Hematopoietic multipotent progenitor cell (in vitro differentiated cells): ENCODE measurements at regions not wholly inside any gene's neighbourhood (a gene's known extent, or its start where the extent isn't known, plus 50 kb on each side); places are given as distances from the start of the nearest gene placed in this dataset.
A peak's percentile ranks its signal among the peaks of the same experiment; 100 is the strongest.

Source experiments
- DNase-seq, 3 donors: peaks; one replicate each; pipeline ENCODE4 v3.0.0-alpha.2; 2011 to 2015; ENCODE audit warnings: low read depth in 2 of 3, low spot score in 2 of 3

DNA sequence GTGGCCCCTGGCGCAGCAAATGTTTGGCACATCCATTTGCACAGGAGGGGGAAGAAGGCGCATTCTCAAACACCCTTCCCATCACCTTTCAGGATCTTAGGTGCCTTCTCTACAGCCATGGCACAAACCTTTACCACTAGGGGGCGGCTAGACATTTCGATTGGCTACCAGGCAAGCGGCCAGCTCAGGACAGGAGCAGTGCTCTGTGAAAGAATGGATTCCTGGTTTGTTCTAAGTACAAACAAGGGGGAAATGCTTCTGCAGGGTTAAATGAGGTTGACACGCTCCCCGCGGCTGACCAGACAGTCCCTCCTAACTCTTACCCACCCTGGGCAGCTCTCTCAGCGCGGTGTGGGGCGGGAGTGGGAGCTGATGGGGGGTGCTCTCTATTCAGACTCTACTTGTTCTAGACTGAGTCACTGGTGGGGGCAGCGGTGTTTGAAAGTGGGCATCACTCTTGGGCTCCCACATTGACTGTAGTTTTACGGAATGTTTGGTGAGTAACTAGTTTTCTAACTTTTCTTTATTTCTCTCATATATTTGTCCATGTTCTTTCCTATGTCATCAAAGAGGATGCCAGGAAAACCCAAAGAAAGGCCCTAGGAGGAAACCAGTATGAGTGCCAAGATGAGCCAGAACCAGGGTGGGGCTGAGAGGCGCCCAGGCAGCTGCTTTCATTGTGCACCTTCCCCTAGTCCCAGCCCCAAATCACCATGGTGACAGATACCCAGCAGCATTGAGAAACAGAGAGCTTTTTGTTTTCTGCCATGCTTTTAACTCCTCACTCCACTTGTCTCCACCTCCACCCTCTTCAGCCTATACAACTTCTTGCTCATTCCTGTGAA, 61.4 kb upstream of the GPR158 start:
- DNase-seq = peak in 2 of 3 donors; percentile 30 to 60

- no peak for DNase-seq
Measured at GRCh38 chr10:25114036-25114411, 60.8 kb upstream of the GPR158 start.

- DNase-seq = no peak
Measured at GRCh38 chr10:25117757-25118156, 57.0 kb upstream of the GPR158 start.

- no peak for DNase-seq
Measured at GRCh38 chr10:25120188-25120587, 54.6 kb upstream of the GPR158 start.
